HEK293T (cell line): ENCODE measurements at regions not wholly inside any gene's neighbourhood (a gene's known extent, or its start where the extent isn't known, plus 50 kb on each side); places are given as distances from the start of the nearest gene placed in this dataset.

ENCODE experiments used
- CTCF ChIA-PET: fragments of 350-600 bp; formaldehyde crosslinking; extraction: SDS; loops from one replicate; lab custom pipeline; 2021; ENCODE audit warnings: antibody characterized with exemption, inconsistent platforms; lab: Yijun Ruan, JAX
- POLR2A ChIA-PET: fragments of 350-600 bp; formaldehyde crosslinking; extraction: SDS; loops from one replicate; lab custom pipeline; 2020; ENCODE audit warnings: antibody characterized with exemption, inconsistent platforms; lab: Yijun Ruan, JAX
- DNase-seq: peaks from one replicate; pipeline ENCODE4 v3.0.0; 2012; ENCODE audit warnings: mixed read lengths; ENCODE audit errors: extremely low spot score
- ARNT ChIP-seq: fragments of 450-650 bp; IDR thresholded peaks from 2 replicates; pipeline ENCODE4 v1.6.1; 2017; ENCODE audit warnings: mild to moderate bottlenecking
- BHLHE40 ChIP-seq: fragments of 450-650 bp; IDR thresholded peaks from 2 replicates; pipeline ENCODE4 v1.6.1; 2016; ENCODE audit warnings: mild to moderate bottlenecking, moderate library complexity, borderline replicate concordance
- CTBP1 ChIP-seq: fragments of 450-650 bp; IDR thresholded peaks from 2 replicates; pipeline ENCODE4 v1.6.1; 2016; ENCODE audit warnings: borderline replicate concordance
- ELF4 ChIP-seq: fragments of 450-650 bp; IDR thresholded peaks from 2 replicates; pipeline ENCODE4 v1.6.1; 2017; ENCODE audit warnings: antibody characterized with exemption
- FOXA1 ChIP-seq: fragments of 450-650 bp; IDR thresholded peaks from 2 replicates; pipeline ENCODE4 v1.6.1; 2016; ENCODE audit warnings: mild to moderate bottlenecking
- FOXK2 ChIP-seq: fragments of 450-650 bp; IDR thresholded peaks from 2 replicates; pipeline ENCODE4 v1.6.1; 2016; ENCODE audit warnings: mild to moderate bottlenecking
- FOXM1 ChIP-seq: fragments of 450-650 bp; IDR thresholded peaks from 2 replicates; pipeline ENCODE4 v1.6.1; 2017; ENCODE audit warnings: mild to moderate bottlenecking, borderline replicate concordance
- HDGF ChIP-seq: fragments of 450-650 bp; IDR thresholded peaks from 2 replicates; pipeline ENCODE4 v1.6.1; 2017; ENCODE audit warnings: antibody characterized with exemption, borderline replicate concordance
- L3MBTL2 ChIP-seq: fragments of 450-650 bp; conservative IDR thresholded peaks from 2 replicates; pipeline ENCODE4 v1.6.1; 2016; ENCODE audit warnings: mild to moderate bottlenecking
- LEF1 ChIP-seq: fragments of 450-650 bp; IDR thresholded peaks from 2 replicates; pipeline ENCODE4 v1.6.1; 2017; ENCODE audit warnings: mild to moderate bottlenecking, borderline replicate concordance
- NFRKB ChIP-seq: fragments of 450-650 bp; IDR thresholded peaks from 2 replicates; pipeline ENCODE4 v1.6.1; 2016; ENCODE audit warnings: mild to moderate bottlenecking, moderate library complexity
- SP1 ChIP-seq: fragments of 450-650 bp; IDR thresholded peaks from 2 replicates; pipeline ENCODE4 v1.6.1; 2017
- SUZ12 ChIP-seq: fragments of 450-650 bp; IDR thresholded peaks from 2 replicates; pipeline ENCODE4 v1.6.1; 2016; ENCODE audit warnings: mild to moderate bottlenecking
- TARDBP ChIP-seq: fragments of 450-650 bp; IDR thresholded peaks from 2 replicates; pipeline ENCODE4 v1.6.1; 2016
- ZNF384 ChIP-seq: fragments of 450-650 bp; IDR thresholded peaks from 2 replicates; pipeline ENCODE4 v1.6.1; 2016
- TF ChIP-seq, protein P1 (sequence below): fragments of 450-650 bp; IDR thresholded peaks from 2 replicates; pipeline ENCODE4 v1.6.1; 2016

DNA sequence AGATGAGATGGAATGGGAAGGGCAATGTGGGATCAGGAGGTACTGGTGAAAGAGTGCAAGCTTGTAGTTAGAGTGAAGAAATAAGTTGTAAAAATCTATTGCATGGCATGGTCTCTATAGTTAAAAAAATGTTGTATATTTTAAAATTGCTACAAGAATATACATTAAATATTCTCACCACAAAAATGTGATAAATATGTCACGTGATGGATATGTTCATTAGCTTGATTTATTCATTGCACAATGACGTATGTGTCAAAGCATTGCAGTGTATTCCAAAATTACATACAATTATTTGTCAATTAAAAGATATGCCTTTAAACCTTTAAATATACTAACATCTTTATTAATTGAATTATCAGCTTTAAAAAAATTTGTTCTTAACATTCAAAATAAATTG is 1607.1 kb downstream of the REEP3 start:
- no peak for DNase-seq
- ChIA-PET CTCF (no interaction called here), POLR2A (no interaction called here)
- TF ChIP-seq FOXM1 (no peak), ELF4 (no peak), HDGF (no peak), LEF1 (no peak), SP1 (no peak), CTBP1 (no peak)
- TF ChIP-seq, protein P1, sequence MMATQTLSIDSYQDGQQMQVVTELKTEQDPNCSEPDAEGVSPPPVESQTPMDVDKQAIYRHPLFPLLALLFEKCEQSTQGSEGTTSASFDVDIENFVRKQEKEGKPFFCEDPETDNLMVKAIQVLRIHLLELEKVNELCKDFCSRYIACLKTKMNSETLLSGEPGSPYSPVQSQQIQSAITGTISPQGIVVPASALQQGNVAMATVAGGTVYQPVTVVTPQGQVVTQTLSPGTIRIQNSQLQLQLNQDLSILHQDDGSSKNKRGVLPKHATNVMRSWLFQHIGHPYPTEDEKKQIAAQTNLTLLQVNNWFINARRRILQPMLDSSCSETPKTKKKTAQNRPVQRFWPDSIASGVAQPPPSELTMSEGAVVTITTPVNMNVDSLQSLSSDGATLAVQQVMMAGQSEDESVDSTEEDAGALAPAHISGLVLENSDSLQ = no peak

DNA sequence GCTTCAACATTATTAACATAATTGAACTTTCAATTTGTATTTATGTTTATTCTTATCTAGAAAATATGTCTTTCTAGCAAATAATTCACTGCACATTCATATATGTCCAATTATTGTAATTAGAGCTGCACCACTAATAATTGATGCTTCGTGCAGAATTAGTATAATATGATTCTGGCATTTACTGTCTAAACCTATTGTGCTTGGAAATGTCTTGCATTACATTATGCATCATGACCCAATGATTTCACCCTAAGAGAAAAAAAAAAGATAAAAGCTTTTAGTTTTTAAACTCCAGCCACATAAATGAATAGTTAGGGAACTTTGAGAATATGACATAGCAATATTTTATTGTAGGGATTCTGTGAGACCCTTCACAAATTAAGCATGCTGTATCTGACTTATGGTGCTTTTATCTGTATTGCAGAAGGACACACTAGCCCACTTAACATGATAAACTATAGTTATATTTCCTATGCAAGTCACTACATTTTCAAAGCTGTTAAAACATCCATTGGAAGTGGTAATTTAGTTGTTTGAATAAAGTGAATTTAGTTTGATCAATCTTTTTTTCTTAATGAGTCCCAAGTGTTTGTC is 1609.1 kb downstream of the REEP3 start:
- POLR2A ChIA-PET = no interaction called here
- no peak for DNase-seq
- CTCF ChIA-PET = no interaction called here
- no peak for TF ChIP-seq ARNT
- TF ChIP-seq FOXK2 = no peak
- no peak for TF ChIP-seq BHLHE40
- TF ChIP-seq SP1 = no peak
- TF ChIP-seq LEF1 = no peak
- TF ChIP-seq ZNF384 = no peak
- TF ChIP-seq HDGF = no peak
- no peak for TF ChIP-seq FOXM1
- no peak for TF ChIP-seq FOXA1
- no peak for TF ChIP-seq CTBP1
- no peak for TF ChIP-seq ELF4
- TF ChIP-seq NFRKB = no peak
- TF ChIP-seq TARDBP = no peak
- no peak for TF ChIP-seq L3MBTL2
- TF ChIP-seq SUZ12 = no peak
- TF ChIP-seq, protein P1 = no peak

DNA sequence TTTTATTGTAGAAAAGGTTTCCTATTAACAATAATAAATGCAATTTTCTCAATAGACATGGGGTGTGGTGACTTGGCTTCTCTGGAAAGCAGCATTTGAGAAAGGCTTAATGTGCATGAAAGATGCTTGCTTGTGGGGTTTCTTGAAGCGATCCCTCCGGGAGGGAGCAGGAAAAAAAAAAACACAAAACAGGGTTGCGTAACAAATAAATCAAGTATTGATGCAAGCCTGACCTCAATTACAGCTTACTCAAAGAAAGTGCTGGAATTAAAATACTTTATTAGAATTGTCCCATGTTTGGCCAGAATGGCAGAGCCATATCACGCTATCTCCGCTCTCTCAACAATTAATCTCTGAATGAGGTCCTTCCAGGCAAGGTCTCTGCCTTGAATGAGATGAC is 1612.5 kb downstream of the REEP3 start:
- ChIA-PET POLR2A (no interaction called here), CTCF (no interaction called here)
- DNase-seq = no peak
- TF ChIP-seq LEF1 (no peak), HDGF (no peak), ZNF384 (no peak), BHLHE40 (no peak), FOXM1 (no peak), ELF4 (no peak), FOXA1 (no peak), ARNT (no peak), FOXK2 (no peak), NFRKB (no peak), L3MBTL2 (no peak), SUZ12 (no peak), CTBP1 (no peak)

DNA sequence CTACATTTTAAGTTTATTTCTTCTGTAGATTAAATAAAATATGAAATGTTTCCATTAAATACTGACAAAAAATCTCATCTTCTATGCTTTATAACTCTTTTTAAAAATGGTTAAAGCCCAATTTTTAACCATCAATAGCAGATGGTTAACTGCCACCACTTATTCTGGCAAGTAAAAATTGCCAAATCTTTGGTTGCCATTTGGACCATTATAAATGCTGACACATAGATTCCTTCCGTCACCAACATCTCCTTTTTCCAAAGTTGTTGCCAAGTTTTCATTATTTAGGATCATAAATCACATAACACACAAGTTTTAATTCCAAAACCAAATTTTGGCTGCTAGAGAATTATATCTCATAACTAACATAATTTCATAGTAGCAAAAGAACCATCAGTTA is 1614.3 kb downstream of the REEP3 start:
- POLR2A ChIA-PET = no interaction called here
- TF ChIP-seq ARNT (no peak), TARDBP (no peak), NFRKB (no peak), FOXM1 (no peak), LEF1 (no peak), L3MBTL2 (no peak), HDGF (no peak), FOXA1 (no peak), BHLHE40 (no peak)
- TF ChIP-seq, protein P1 = no peak
- CTCF ChIA-PET = no interaction called here
- DNase-seq = no peak

DNA sequence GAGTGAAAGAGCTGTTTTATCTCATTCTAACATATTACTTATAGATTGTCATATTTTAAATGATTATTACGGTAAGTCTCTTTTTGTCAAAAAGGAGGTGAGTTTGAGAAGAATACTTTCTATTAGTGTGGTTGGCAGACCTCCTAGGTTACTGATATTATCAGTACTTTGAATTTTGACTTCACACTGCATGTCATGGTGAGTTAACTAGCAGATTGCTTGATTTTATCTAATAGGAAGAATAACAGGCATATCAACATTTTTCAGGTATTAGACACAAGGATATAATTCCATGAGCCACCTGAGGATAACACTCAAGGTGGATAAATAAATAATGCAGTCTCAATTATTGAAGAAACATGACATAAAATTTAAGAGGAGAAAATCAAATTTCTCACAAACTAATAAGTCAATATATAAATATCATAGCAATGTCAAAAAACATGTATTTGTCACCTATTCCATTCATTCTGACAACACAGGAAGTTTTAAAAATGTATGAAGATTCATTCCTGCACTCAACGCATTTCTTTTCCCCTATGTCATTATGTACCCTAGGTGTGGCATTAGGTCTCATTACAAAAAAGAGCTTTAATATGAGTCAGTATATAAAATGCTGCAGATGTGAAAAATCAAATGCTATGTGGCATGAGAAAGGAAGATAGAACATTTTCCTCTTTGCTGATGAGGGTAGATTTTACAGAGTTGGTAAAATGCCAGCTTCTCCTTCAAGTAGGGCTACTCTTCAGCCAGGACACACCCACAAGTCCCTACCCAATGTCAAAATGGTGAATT is 1621.6 kb downstream of the REEP3 start:
- POLR2A ChIA-PET = no interaction called here
- CTCF ChIA-PET = no interaction called here
- no peak for DNase-seq
- TF ChIP-seq ELF4 (no peak), L3MBTL2 (no peak), ARNT (no peak), BHLHE40 (no peak), NFRKB (no peak), HDGF (no peak), FOXK2 (no peak)
- TF ChIP-seq, protein P1 = no peak
